ENCODE measurements at regions not wholly inside any gene's neighbourhood (a gene's known extent, or its start where the extent isn't known, plus 50 kb on each side); places are given as distances from the start of the nearest gene placed in this dataset.
"Not testable (repeated sequence)": the region's sequence is repeated elsewhere in the genome, so short reads cannot be mapped to it uniquely, and the experiment has no call there.

DNA sequence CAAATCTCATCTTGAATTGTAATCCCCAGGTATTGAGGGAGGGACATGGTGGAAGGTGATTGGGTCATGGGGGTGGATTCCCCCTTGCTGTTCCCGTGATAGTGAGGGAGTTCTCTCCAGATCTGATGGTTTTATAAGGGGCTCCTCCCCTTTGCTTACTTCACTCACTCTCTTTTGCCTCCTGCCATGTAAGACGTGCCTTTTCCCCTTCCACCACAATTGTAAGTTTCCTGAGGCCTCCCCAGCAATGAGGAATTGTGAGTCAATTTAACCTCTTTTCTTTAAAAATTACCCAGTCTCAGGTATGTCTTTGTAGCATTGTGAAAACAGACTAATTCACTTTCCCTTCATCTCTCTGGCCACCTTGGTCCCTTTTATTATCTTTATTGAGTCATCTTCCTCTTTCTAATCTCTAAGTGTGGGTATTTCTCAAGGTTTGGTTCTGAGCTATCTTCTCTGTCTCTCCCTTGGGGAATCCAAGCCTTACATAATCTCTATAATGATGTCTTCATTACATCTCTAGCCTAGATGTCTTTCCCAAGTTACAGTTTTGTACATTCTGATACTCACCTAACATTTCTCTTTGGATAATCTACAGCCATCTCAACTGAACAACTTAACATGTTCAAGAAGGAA, 99.1 kb upstream of the JCAD start:
- Mint-ChIP-seq H3K36me3 (ENCODE audit: low read depth) (no peaks in the 10 kb centered on the region), H3K4me1 (ENCODE audit: low read depth) (peaks cover 4% of the 10 kb centered on the region), H3K4me3 (no peak overlapping the region), H3K9me3 (no peaks in the 10 kb centered on the region), H3K27ac (no peak overlapping the region), H3K27me3 (ENCODE audit: low read depth) (peaks cover 17% of the 10 kb centered on the region)
- intact Hi-C loops (cut with micrococcal nuclease), result no loop called here
- DNase-seq, result no peak
- CTCF ChIA-PET, result no interaction called here

DNA sequence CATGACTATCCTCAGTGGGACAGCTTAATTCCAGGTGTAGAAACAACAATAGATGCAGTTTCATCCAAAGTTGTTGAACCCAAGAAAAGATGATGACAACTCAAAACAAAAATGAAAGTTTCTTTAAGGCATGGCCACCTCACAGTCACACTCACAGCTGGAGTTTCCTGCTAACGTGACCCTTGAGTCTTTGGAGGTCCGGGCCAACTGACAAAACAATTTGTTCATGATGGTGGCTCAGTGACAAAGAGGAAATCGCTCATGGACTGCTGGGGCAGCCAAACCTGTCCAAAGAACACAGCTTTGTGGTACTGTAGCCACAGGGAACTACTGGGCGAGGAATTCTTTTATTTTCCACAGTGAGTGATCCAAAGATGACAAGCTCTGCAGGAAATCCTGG, 96.0 kb upstream of the JCAD start:
- Mint-ChIP-seq H3K27me3 (ENCODE audit: low read depth) (peaks cover 29% of the 10 kb centered on the region), H3K4me3 (no peak overlapping the region), H3K27ac (no peak overlapping the region), H3K4me1 (ENCODE audit: low read depth) (peaks cover 4% of the 10 kb centered on the region), H3K36me3 (ENCODE audit: low read depth) (peaks cover 1% of the 10 kb centered on the region), H3K9me3 (no peaks in the 10 kb centered on the region)
- peak; percentile 7 for DNase-seq
- intact Hi-C loops (cut with micrococcal nuclease), result no loop called here
- CTCF ChIA-PET, result no interaction called here

DNA sequence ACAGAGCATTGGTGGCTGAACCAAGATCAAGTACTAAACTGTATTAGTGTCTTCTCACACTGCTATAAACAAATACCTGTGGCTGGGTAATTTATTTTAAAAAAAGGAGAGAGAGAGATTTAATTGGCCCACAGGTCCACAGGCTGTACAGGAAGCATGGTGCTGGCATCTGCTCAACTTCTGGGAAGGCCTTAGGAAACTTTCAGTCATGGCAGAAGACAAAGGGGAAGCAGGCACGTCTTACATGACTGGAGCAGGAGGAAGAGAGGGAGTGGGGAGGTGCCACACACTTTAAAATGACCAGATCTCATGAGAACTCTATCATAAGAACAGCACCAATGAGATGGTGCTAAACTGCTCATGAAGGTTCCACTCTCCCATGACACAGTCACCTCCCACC, 95.2 kb upstream of the JCAD start:
- Mint-ChIP-seq H3K4me1 (ENCODE audit: low read depth) (peaks cover 4% of the 10 kb centered on the region), H3K27ac (no peak overlapping the region), H3K36me3 (ENCODE audit: low read depth) (peaks cover 1% of the 10 kb centered on the region), H3K9me3 (no peaks in the 10 kb centered on the region), H3K4me3 (no peak overlapping the region), H3K27me3 (ENCODE audit: low read depth) (peaks cover 29% of the 10 kb centered on the region)
- DNase-seq, result no peak
- CTCF ChIA-PET, result no interaction called here
- intact Hi-C loops (cut with micrococcal nuclease), result no loop called here

DNA sequence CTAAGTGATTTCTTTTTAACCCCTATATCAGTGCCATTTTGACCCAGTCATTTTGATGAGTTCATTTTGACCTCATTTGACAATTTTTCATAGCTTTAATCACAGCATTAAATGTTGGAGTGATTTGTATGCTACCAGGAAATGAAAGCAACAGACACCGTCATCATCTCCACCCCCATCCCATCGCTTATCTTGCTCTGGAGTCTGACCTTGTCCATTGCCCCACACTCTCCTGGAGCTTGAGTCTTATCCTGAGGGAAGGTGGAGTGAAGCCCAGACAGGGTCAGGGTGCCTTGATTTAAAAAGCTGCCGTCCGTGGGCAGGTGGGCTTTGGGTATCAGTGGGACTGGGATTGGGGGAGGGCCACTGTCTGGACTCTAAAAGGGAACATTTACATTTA, 94.7 kb upstream of the JCAD start:
- H3K4me3 Mint-ChIP-seq, result no peak overlapping the region
- no peaks in the 10 kb centered on the region for H3K9me3 Mint-ChIP-seq
- intact Hi-C loops (cut with micrococcal nuclease), result no loop called here
- H3K4me1 Mint-ChIP-seq (ENCODE audit: low read depth), result peaks cover 4% of the 10 kb centered on the region
- DNase-seq, result no peak
- H3K27ac Mint-ChIP-seq, result no peak overlapping the region
- peaks cover 32% of the 10 kb centered on the region for H3K27me3 Mint-ChIP-seq (ENCODE audit: low read depth)
- CTCF ChIA-PET, result no interaction called here
- H3K36me3 Mint-ChIP-seq (ENCODE audit: low read depth), result peaks cover 1% of the 10 kb centered on the region

DNA sequence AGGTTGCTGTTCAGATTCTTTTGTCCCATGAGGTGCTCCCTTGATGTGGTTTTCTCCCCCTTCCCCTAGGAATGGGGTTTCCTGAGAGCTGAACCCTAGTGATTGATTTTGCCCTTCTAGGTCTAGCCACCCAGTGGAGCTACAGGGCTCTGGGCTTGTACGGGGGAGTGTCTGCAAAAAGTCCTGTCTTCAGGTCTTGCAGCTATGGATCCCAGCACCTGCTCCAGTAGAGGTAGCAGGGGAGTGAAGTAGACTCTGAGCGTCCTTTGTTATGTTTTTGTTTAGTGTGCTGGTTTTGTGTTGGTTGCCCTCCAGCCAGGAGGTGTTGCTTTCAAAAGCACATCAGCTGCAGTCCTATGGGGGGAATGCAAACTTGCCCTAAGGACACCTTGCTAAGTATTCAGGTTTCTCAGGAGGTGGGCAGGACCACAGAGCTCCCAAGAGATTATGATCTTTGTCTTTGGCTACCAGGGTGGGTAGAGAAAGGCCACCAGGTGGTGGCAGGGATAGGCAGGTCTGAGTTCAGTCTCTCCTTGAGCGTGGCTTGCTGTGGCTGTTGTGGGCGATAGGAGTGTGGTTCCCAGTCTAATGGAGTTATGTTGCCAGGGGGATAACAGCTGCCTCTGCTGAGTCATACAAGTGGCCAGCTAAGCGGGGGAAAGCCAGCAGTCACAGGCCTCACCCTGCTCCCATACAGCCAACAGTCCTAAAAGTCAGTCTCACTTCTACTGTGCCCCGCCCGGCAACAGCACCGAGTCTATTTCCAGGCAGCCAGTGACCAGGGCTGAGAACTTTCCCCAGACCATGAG, 92.4 kb upstream of the JCAD start:
- Mint-ChIP-seq H3K36me3 (ENCODE audit: low read depth) (peaks cover 1% of the 10 kb centered on the region), H3K4me3 (no peak overlapping the region), H3K27ac (no peak overlapping the region), H3K27me3 (ENCODE audit: low read depth) (peaks cover 47% of the 10 kb centered on the region), H3K4me1 (ENCODE audit: low read depth) (no peaks in the 10 kb centered on the region), H3K9me3 (no peaks in the 10 kb centered on the region)
- DNase-seq, result no peak
- intact Hi-C loops (cut with micrococcal nuclease), result no loop called here
- CTCF ChIA-PET, result no interaction called here

GRCh38 chr10:30141423-30141822, 82.0 kb upstream of the JCAD start:
- intact Hi-C loops (cut with micrococcal nuclease), result no loop called here
- CTCF ChIA-PET, result no interaction called here
- Mint-ChIP-seq H3K4me3 (no peak overlapping the region), H3K4me1 (ENCODE audit: low read depth) (no peaks in the 10 kb centered on the region), H3K9me3 (peaks cover 2% of the 10 kb centered on the region), H3K36me3 (ENCODE audit: low read depth) (no peaks in the 10 kb centered on the region), H3K27ac (no peak overlapping the region), H3K27me3 (ENCODE audit: low read depth) (peaks cover 2% of the 10 kb centered on the region)
- DNase-seq, result no peak

DNA sequence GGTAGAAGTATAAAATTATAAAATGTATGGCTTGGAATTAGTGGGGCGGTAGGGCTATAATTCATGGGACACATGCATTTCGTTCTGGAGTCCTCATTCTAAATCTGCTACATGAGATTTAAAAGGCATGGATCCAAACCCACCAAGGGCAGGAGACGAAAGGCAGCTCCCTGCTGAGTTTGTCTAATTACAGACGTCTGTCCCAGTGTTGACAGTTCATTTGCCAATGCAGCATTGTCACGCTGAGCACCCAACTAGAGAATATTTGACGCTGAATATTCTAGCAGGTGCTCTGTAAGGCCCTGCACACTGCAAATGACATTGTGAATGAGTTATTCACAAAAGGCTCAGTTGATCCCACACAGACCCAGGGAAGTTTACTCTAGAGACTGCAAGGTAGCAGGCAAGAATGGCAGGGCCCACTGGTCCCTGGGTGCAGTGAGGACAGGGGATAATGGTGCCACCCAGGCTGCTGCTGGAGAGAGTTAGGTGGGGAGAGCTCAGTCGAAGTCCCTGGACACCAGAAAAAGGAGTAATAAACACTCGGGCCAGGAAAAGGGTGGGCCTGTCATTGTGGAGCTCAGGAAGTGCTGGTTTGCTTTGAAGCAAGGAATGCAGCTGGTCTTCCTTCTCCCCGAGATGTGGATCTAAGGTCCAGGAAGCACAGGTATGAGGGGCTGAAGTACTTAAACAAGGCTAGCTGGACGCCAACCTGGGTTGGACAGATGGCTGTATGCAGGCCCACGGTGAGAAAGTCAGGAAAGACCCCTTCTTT, 75.0 kb upstream of the JCAD start:
- Mint-ChIP-seq H3K27me3 (ENCODE audit: low read depth) (peaks cover 7% of the 10 kb centered on the region), H3K36me3 (ENCODE audit: low read depth) (no peaks in the 10 kb centered on the region), H3K27ac (no peak overlapping the region), H3K4me1 (ENCODE audit: low read depth) (no peaks in the 10 kb centered on the region), H3K4me3 (no peak overlapping the region), H3K9me3 (no peaks in the 10 kb centered on the region)
- no peak for DNase-seq
- CTCF ChIA-PET, result no interaction called here
- intact Hi-C loops (cut with micrococcal nuclease), result no loop called here

DNA sequence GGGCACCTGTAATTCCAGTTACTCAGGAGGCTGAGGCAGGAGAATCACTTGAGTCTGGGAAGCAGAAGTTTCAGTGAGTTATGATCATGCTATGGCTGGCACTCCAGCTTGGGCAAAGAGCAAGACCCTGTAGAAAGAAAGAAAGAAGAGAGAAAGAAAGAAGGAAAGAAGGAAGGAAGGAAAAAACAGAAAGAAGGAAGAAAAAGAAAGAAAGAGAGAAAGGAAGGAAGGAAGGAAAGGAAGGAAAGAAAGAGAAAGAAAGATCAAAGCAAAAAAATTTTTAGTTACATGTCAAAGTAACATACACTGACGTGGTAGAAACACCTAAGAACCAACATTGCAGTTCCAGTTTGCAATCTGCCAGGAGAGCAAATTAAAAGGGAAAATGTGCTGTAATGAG, 73.8 kb upstream of the JCAD start:
- no peaks in the 10 kb centered on the region for H3K9me3 Mint-ChIP-seq
- no peak for DNase-seq
- H3K27ac Mint-ChIP-seq, result no peak overlapping the region
- H3K36me3 Mint-ChIP-seq (ENCODE audit: low read depth), result no peaks in the 10 kb centered on the region
- intact Hi-C loops (cut with micrococcal nuclease), result no loop called here
- H3K4me1 Mint-ChIP-seq (ENCODE audit: low read depth), result no peaks in the 10 kb centered on the region
- CTCF ChIA-PET, result no interaction called here
- H3K4me3 Mint-ChIP-seq, result no peak overlapping the region
- peaks cover 7% of the 10 kb centered on the region for H3K27me3 Mint-ChIP-seq (ENCODE audit: low read depth)

DNA sequence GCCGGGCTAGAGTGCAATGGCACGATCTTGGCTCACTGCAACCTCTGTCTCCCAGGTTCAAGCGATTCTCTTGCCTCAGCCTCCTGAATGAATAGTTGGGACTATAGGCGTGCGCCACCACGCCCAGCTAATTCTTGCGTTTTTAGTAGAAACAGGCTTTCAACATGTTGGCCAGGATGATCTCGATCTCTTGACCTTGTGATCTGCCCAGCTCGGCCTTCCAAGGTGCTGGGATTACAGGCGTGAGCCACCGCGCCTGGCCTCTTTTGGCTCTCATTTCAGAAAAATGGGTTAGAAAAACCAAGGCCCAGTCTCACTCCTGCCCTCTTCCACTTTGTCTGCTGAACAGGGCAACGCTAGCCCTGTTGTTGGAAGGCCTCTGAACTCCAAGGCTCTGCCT, 72.0 kb upstream of the JCAD start:
- H3K9me3 Mint-ChIP-seq; H3K4me1 Mint-ChIP-seq (ENCODE audit: low read depth); intact Hi-C loops (cut with micrococcal nuclease); H3K4me3 Mint-ChIP-seq; CTCF ChIA-PET; H3K27ac Mint-ChIP-seq; H3K27me3 Mint-ChIP-seq (ENCODE audit: low read depth); DNase-seq; H3K36me3 Mint-ChIP-seq (ENCODE audit: low read depth): not testable (repeated sequence)

DNA sequence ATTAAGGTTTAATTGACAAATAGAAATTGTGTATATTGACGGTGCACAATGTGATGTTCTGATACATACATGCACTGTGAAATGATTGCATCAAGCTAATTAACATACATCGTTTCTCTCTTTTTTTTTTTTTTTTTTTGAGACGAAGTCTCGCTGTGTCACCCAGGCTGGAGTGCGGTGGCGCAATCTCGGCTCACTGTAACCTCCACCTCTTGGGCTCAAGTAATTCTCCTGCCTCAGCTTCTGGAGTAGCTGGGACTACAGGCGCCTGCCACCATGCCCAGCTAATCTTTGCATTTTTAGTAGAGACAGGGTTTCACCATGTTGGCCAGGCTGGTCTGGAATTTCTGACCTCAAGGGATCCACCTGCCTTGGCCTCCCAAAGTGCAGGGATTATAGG, 69.9 kb upstream of the JCAD start:
- CTCF ChIA-PET, result interaction anchor here (0.6 kb wide), 1 partner anchor 84 kb away, joined by 3 read pairs; no protein-coding TSS in a partner anchor
- H3K36me3 Mint-ChIP-seq (ENCODE audit: low read depth); H3K9me3 Mint-ChIP-seq: not testable (repeated sequence)

DNA sequence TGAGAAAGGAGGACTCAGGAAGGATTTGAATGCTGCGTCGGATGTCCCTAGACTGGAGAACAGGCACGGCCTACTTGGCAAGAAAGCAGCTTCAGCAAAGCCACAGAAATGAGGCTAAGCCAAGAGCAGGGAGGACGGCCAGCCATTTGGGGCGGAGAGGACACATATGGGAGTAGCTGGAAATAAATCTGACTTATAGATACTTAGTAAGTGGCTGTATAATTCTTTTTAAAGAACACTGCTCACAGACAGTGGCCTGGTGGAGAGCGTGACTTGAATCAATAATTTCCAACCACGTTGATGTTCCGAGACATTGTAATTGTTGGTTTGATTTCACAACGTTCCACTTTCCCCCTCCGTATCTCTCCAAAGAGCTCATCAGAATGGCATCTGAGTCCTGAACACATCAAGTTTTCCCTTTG, 67.7 kb upstream of the JCAD start:
- CTCF ChIA-PET, result interaction anchor here (0.6 kb wide), 1 partner anchor 114 kb away, joined by 3 read pairs; no protein-coding TSS in a partner anchor
- intact Hi-C loops (cut with micrococcal nuclease), result no loop called here

More for the DNA sequence above, 69.9 kb upstream of the JCAD start:
- H3K27ac Mint-ChIP-seq; DNase-seq; H3K4me3 Mint-ChIP-seq; H3K27me3 Mint-ChIP-seq (ENCODE audit: low read depth); intact Hi-C loops (cut with micrococcal nuclease); H3K4me1 Mint-ChIP-seq (ENCODE audit: low read depth): not testable (repeated sequence)

DNA sequence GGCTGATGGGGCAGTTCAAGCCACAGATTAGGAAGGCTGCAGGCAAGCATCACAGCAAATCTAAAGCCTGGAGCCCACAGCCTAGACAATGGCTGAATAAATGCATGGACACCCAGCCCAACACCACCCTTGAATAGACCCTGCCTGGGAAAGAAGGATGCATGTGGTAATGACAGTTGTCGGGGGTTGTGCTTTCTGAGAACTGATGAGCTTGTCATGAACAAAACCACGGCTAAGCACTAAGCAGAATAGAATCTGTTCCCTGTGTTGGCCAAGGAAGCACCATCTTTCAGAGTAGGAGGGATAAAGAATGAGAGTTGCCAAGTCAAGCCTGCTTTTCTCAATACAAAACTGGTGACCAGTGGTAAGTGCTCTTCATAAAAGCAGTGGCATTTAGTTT, 66.1 kb upstream of the JCAD start:
- CTCF ChIA-PET, result no interaction called here
- peaks cover 6% of the 10 kb centered on the region for H3K27me3 Mint-ChIP-seq (ENCODE audit: low read depth)
- H3K9me3 Mint-ChIP-seq, result no peaks in the 10 kb centered on the region
- H3K27ac Mint-ChIP-seq, result no peak overlapping the region
- H3K36me3 Mint-ChIP-seq (ENCODE audit: low read depth), result no peaks in the 10 kb centered on the region
- intact Hi-C loops (cut with micrococcal nuclease), result no loop called here
- H3K4me3 Mint-ChIP-seq, result no peak overlapping the region
- DNase-seq, result no peak
- H3K4me1 Mint-ChIP-seq (ENCODE audit: low read depth), result no peaks in the 10 kb centered on the region

More for the DNA sequence above, 67.7 kb upstream of the JCAD start:
- Mint-ChIP-seq H3K27me3 (ENCODE audit: low read depth) (peaks cover 2% of the 10 kb centered on the region), H3K9me3 (no peaks in the 10 kb centered on the region), H3K36me3 (ENCODE audit: low read depth) (no peaks in the 10 kb centered on the region), H3K4me1 (ENCODE audit: low read depth) (no peaks in the 10 kb centered on the region), H3K4me3 (no peak overlapping the region), H3K27ac (no peak overlapping the region)
- no peak for DNase-seq

All from activated naive CD4-positive, alpha-beta T cell treated with anti-CD3 and anti-CD28 coated beads for 36 hours (primary cell).